Ishikawa (cell line): ENCODE measurements at regions not wholly inside any gene's neighbourhood (a gene's known extent, or its start where the extent isn't known, plus 50 kb on each side); places are given as distances from the start of the nearest gene placed in this dataset.

Experiments used
- CEBPB ChIP-seq: IDR thresholded peaks from 2 replicates; pipeline ENCODE4 v1.6.1; 2012
- CREB1 ChIP-seq: IDR thresholded peaks from 2 replicates; pipeline ENCODE4 v1.6.1; 2012; ENCODE audit warnings: low read depth
- EGR1 ChIP-seq: IDR thresholded peaks from 2 replicates; pipeline ENCODE4 v1.6.1; 2012
- EP300 ChIP-seq: IDR thresholded peaks from 2 replicates; pipeline ENCODE4 v1.6.1; 2012; ENCODE audit warnings: borderline replicate concordance
- FOXM1 ChIP-seq: IDR thresholded peaks from 2 replicates; pipeline ENCODE4 v1.6.1; 2012; ENCODE audit warnings: low read depth, borderline replicate concordance
- NFIC ChIP-seq: IDR thresholded peaks from 2 replicates; pipeline ENCODE4 v1.6.1; 2012
- RAD21 ChIP-seq: IDR thresholded peaks from 2 replicates; pipeline ENCODE4 v1.6.1; 2012; ENCODE audit warnings: low read depth
- TAF1 ChIP-seq: IDR thresholded peaks from 2 replicates; pipeline ENCODE4 v1.6.1; 2012; ENCODE audit warnings: low read depth, mild to moderate bottlenecking
- TCF12 ChIP-seq: IDR thresholded peaks from 2 replicates; pipeline ENCODE4 v1.6.1; 2012; ENCODE audit warnings: low read depth
- TEAD4 ChIP-seq: IDR thresholded peaks from 2 replicates; pipeline ENCODE4 v1.6.1; 2012
- USF1 ChIP-seq: IDR thresholded peaks from 2 replicates; pipeline ENCODE4 v1.6.1; 2012
- YY1 ChIP-seq: IDR thresholded peaks from 2 replicates; pipeline ENCODE4 v1.6.1; 2012; ENCODE audit warnings: low read depth
- ZBTB7A ChIP-seq: IDR thresholded peaks from 2 replicates; pipeline ENCODE4 v1.6.1; 2012; ENCODE audit warnings: low read depth
- TF ChIP-seq, protein P1 (sequence below): IDR thresholded peaks from 2 replicates; pipeline ENCODE4 v1.6.1; 2012
- TF ChIP-seq, protein P2 (sequence below): IDR thresholded peaks from 2 replicates; pipeline ENCODE4 v1.6.1; 2012; ENCODE audit warnings: low read depth, mild to moderate bottlenecking

GRCh38 chr9:129524582-129525270, 96.2 kb downstream of the C9orf50 start:
- peak; percentile 83 for TF ChIP-seq EGR1
- 0 out of 2 replicates have a peak, but pooled peaks have one; percentile 24 for TF ChIP-seq NFIC
- TF ChIP-seq USF1, result no peak
- TF ChIP-seq ZBTB7A, result no peak
- TF ChIP-seq CEBPB, result no peak
- TF ChIP-seq, protein P1, sequence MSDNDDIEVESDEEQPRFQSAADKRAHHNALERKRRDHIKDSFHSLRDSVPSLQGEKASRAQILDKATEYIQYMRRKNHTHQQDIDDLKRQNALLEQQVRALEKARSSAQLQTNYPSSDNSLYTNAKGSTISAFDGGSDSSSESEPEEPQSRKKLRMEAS, result no peak
- no peak for TF ChIP-seq TAF1
- TF ChIP-seq TEAD4, result no peak
- no peak for TF ChIP-seq FOXM1
- TF ChIP-seq YY1, result no peak
- TF ChIP-seq, protein P2, sequence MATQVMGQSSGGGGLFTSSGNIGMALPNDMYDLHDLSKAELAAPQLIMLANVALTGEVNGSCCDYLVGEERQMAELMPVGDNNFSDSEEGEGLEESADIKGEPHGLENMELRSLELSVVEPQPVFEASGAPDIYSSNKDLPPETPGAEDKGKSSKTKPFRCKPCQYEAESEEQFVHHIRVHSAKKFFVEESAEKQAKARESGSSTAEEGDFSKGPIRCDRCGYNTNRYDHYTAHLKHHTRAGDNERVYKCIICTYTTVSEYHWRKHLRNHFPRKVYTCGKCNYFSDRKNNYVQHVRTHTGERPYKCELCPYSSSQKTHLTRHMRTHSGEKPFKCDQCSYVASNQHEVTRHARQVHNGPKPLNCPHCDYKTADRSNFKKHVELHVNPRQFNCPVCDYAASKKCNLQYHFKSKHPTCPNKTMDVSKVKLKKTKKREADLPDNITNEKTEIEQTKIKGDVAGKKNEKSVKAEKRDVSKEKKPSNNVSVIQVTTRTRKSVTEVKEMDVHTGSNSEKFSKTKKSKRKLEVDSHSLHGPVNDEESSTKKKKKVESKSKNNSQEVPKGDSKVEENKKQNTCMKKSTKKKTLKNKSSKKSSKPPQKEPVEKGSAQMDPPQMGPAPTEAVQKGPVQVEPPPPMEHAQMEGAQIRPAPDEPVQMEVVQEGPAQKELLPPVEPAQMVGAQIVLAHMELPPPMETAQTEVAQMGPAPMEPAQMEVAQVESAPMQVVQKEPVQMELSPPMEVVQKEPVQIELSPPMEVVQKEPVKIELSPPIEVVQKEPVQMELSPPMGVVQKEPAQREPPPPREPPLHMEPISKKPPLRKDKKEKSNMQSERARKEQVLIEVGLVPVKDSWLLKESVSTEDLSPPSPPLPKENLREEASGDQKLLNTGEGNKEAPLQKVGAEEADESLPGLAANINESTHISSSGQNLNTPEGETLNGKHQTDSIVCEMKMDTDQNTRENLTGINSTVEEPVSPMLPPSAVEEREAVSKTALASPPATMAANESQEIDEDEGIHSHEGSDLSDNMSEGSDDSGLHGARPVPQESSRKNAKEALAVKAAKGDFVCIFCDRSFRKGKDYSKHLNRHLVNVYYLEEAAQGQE, result no peak

DNA sequence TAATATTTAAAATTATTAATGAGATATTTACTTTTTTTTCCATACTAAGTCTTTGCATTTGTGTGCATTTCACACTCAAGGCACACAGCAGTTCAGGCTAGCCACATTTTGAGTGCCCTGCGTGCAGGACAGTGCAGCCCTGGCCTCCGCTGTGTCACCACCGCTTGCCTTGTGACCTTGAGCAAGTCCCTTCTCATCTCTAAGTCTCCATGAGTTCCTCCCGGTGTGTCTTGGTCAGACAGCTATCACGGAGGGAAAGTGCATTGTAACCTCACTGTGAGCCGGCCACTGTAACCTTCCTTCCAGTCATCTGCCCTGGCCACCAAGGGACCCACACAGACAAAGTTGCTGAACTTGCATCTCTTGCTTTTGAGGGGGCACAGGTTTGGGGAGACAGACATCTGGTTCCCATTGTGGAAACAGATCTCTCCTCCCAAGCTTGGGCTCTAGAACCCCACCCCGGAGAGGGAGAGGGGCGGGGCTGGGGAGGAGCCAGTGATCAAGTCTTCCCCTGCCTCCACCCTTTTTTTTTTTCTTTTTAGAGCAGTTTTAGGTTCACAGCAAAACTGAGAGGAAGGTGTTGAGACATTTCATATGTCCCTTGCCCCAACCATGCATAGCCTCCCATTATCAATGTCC, 96.8 kb downstream of the C9orf50 start:
- TF ChIP-seq RAD21 (no peak), USF1 (no peak), ZBTB7A (no peak), NFIC (no peak), FOXM1 (no peak), YY1 (no peak), EP300 (no peak)
- TF ChIP-seq, protein P1, result no peak
- TF ChIP-seq, protein P2, result no peak

- no peak for TF ChIP-seq TCF12
- TF ChIP-seq, protein P2, result no peak
- no peak for TF ChIP-seq CEBPB
- TF ChIP-seq NFIC, result no peak
- no peak for TF ChIP-seq YY1
- no peak for TF ChIP-seq FOXM1
- TF ChIP-seq ZBTB7A, result no peak
- TF ChIP-seq, protein P1, result no peak
- no peak for TF ChIP-seq CREB1
- TF ChIP-seq EP300, result no peak
- TF ChIP-seq TAF1, result no peak
- TF ChIP-seq RAD21, result no peak
- no peak for TF ChIP-seq EGR1
These were observed 98.5 kb downstream of the C9orf50 start for GRCh38 chr9:129522351-129522750.

DNA sequence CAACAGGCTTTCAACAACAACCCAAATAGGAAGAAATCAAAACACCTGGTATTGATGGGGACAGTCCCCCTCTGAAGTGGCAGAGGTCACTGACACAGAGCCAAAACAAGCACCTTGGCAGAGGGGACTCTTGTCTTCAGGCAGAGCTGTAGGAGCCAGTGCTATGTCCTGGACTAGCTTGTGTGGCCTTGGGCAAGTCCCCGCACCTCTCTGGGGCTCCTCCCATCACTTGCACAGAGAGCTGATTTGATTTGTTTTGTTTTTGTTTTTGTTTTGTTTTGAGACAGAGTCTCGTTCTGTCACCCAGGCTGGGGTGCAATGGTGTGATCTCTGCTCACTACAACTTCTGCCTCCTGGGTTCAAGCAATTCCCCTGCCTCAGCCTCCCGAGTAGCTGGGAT, 100.8 kb downstream of the C9orf50 start:
- TF ChIP-seq USF1, result no peak
- no peak for TF ChIP-seq CEBPB
- TF ChIP-seq EP300, result no peak
- no peak for TF ChIP-seq ZBTB7A
- TF ChIP-seq, protein P2, result no peak
